NCI-H526 (cell line): ENCODE measurements at regions not wholly inside any gene's neighbourhood (a gene's known extent, or its start where the extent isn't known, plus 50 kb on each side); places are given as distances from the start of the nearest gene placed in this dataset.
"Not testable (repeated sequence)": the region's sequence is repeated elsewhere in the genome, so short reads cannot be mapped to it uniquely, and the experiment has no call there.

Experiments used
- DNase-seq, 2 experiments: peaks; one replicate each; lab custom pipeline; 2025; lab: John Stamatoyannopoulos, UW

GRCh38 chr1:60857851-60858250 lies 224.5 kb upstream of the NFIA start:
- DNase-seq = no peak

- no peak for DNase-seq
These were observed 232.3 kb upstream of the NFIA start for GRCh38 chr1:60850084-60850483.

- no peak for DNase-seq
These were observed 233.0 kb upstream of the NFIA start for GRCh38 chr1:60849401-60849800.

- peak; percentile 44 to 55 for DNase-seq
These were observed 233.7 kb upstream of the NFIA start for GRCh38 chr1:60848583-60849188.

GRCh38 chr1:60847855-60848582 lies 234.3 kb upstream of the NFIA start:
- no peak for DNase-seq

- no peak for DNase-seq
These were observed 235.0 kb upstream of the NFIA start for GRCh38 chr1:60847391-60847790.

- not testable (repeated sequence) for DNase-seq
These were observed 236.7 kb upstream of the NFIA start for GRCh38 chr1:60845659-60846058.

GRCh38 chr1:60842304-60842703 lies 240.1 kb upstream of the NFIA start:
- no peak for DNase-seq

GRCh38 chr1:60841116-60842046 lies 241.0 kb upstream of the NFIA start:
- peak; percentile 90 to 91 for DNase-seq

- peak in 1 of 2 experiments; percentile 28 for DNase-seq
These were observed 241.9 kb upstream of the NFIA start for GRCh38 chr1:60840476-60840875.

- peak in 1 of 2 experiments; percentile 68 for DNase-seq
These were observed 246.7 kb upstream of the NFIA start for GRCh38 chr1:60835649-60836048.

GRCh38 chr1:60833173-60833572 lies 249.2 kb upstream of the NFIA start:
- no peak for DNase-seq

- DNase-seq = no peak
These were observed 250.0 kb upstream of the NFIA start for GRCh38 chr1:60832367-60832766.

GRCh38 chr1:60831780-60832179 lies 250.6 kb upstream of the NFIA start:
- DNase-seq = no peak

GRCh38 chr1:60828944-60829343 lies 253.4 kb upstream of the NFIA start:
- no peak for DNase-seq

- DNase-seq = no peak
These were observed 255.9 kb upstream of the NFIA start for GRCh38 chr1:60826320-60827094.

- DNase-seq = no peak
These were observed 256.8 kb upstream of the NFIA start for GRCh38 chr1:60825593-60825992.

- DNase-seq = no peak
These were observed 259.2 kb upstream of the NFIA start for GRCh38 chr1:60823151-60823550.

- DNase-seq = no peak
These were observed 260.1 kb upstream of the NFIA start for GRCh38 chr1:60822252-60822651.

GRCh38 chr1:60821156-60821555 lies 261.2 kb upstream of the NFIA start:
- DNase-seq = no peak

GRCh38 chr1:60818969-60819701 lies 263.2 kb upstream of the NFIA start:
- DNase-seq = no peak
